Cardiac muscle cell (in vitro differentiated cells and primary cell): ENCODE measurements at regions not wholly inside any gene's neighbourhood (a gene's known extent, or its start where the extent isn't known, plus 50 kb on each side); places are given as distances from the start of the nearest gene placed in this dataset.

Experiments
- DNase-seq, 2 donors: peaks; one replicate each; pipeline versions ENCODE4 v3.0.0 to v3.0.0-alpha.2; 2010 to 2017; ENCODE audit warnings: low read depth in 1 of 2, low spot score in 1 of 2
- H3K27ac ChIP-seq: fragments of 200-600 bp; sonication (generic); 2 replicates; pipeline ENCODE4 v1.5.1; 2016
- H3K27me3 ChIP-seq: fragments of 200-600 bp; sonication (generic); 2 replicates; pipeline ENCODE4 v1.6.0; 2016; ENCODE audit warnings: control low read depth
- H3K36me3 ChIP-seq: fragments of 200-600 bp; sonication (generic); 2 replicates; pipeline ENCODE4 v1.5.1; 2016; ENCODE audit warnings: control low read depth
- H3K4me1 ChIP-seq: fragments of 200-600 bp; sonication (generic); 2 replicates; pipeline ENCODE4 v1.8.1; 2017; ENCODE audit warnings: low read depth, mild to moderate bottlenecking, mixed run types
- H3K4me3 ChIP-seq: fragments of 200-600 bp; sonication (generic); 2 replicates; pipeline ENCODE4 v1.5.1; 2016; ENCODE audit warnings: mild to moderate bottlenecking
- H3K9me3 ChIP-seq: fragments of 200-600 bp; sonication (generic); 2 replicates; pipeline ENCODE4 v1.5.1; 2017; ENCODE audit warnings: low read depth, mild to moderate bottlenecking, control low read depth
- CTCF ChIP-seq: IDR thresholded peaks from 2 replicates; pipeline ENCODE4 v1.5.1; 2012; ENCODE audit warnings: low read depth, mild to moderate bottlenecking, low read length

GRCh38 chr20:62591591-62591990, 50.7 kb upstream of the SLCO4A1 start:
- Histone ChIP-seq H3K36me3 (no peaks in the 10 kb centered on the region), H3K27me3 (no peaks in the 10 kb centered on the region), H3K4me3 (no peak overlapping the region), H3K9me3 (no peaks in the 10 kb centered on the region), H3K4me1 (no peaks in the 10 kb centered on the region), H3K27ac (no peak overlapping the region)
- no peak for TF ChIP-seq CTCF
- no peak for DNase-seq
